Lower leg skin (tissue), 4 donors: ENCODE measurements at regions not wholly inside any gene's neighbourhood (a gene's known extent, or its start where the extent isn't known, plus 50 kb on each side); places are given as distances from the start of the nearest gene placed in this dataset.

Source experiments
- DNase-seq, 2 donors: peaks; one replicate each; pipeline ENCODE4 v3.0.0-alpha.2; 2019; ENCODE audit warnings: low spot score in 2 of 2
- H3K4me3 ChIP-seq: fragments of 200-600 bp; sonication (generic); 2 replicates; pipeline ENCODE4 v1.5.1; 2017; ENCODE audit warnings: mild to moderate bottlenecking, low read depth; ENCODE audit not compliant: poor library complexity, severe bottlenecking
- CTCF ChIP-seq, 3 donors: fragments of 450-650 bp; IDR thresholded peaks; one replicate each; pipeline ENCODE4 v1.5.1; 2016; ENCODE audit warnings: antibody characterized with exemption in 3 of 3, mild to moderate bottlenecking in 3 of 3, moderate library complexity in 2 of 3
- POLR2A ChIP-seq, 2 donors: fragments of 450-650 bp; IDR thresholded peaks; one replicate each; pipeline ENCODE4 v1.6.1; 2016 to 2017; ENCODE audit warnings: antibody characterized with exemption in 2 of 2, mild to moderate bottlenecking in 1 of 2, moderate library complexity in 1 of 2
- WGBS, 2 donors: methylation state at CpG; one replicate each; pipeline ENCODE4 v1.1.5; 2018; 5-methylcytosine and 5-hydroxymethylcytosine counted together
- intact Hi-C: fragments of 100-400 bp; cut with DNase I; formaldehyde crosslinking; loops from one replicate; pipeline ENCODE4 v1.15.0; 2023; ENCODE audit warnings: low total_unique reads

- 53 to 66% methylated on average over 7 of the region's 7 CpGs for WGBS, 2 donors
- H3K4me3 ChIP-seq, result no peak overlapping the region
- TF ChIP-seq POLR2A (IDR thresholded peaks at IDR 0.05), result no peak
- no peak for TF ChIP-seq CTCF (IDR thresholded peaks at IDR 0.05)
- DNase-seq, result peak in 1 of 2 donors; percentile 70
- intact Hi-C loops, result no loop called here
Measured at GRCh38 chr12:34598352-34598827, 576.1 kb downstream of the ALG10 start.

GRCh38 chr12:34598851-34599529, 576.7 kb downstream of the ALG10 start:
- intact Hi-C loops, result no loop called here
- no peak for DNase-seq
- TF ChIP-seq POLR2A (IDR thresholded peaks at IDR 0.05) (no peak), CTCF (IDR thresholded peaks at IDR 0.05) (no peak)
- WGBS, 2 donors, result 59 to 68% methylated on average over 18 of the region's 18 CpGs
- H3K4me3 ChIP-seq, result no peak overlapping the region

GRCh38 chr12:34599530-34600513, 577.5 kb downstream of the ALG10 start:
- intact Hi-C loops, result no loop called here
- no peak for TF ChIP-seq POLR2A (IDR thresholded peaks at IDR 0.05)
- no peak for TF ChIP-seq CTCF (IDR thresholded peaks at IDR 0.05)
- WGBS, 2 donors, result 59 to 70% methylated on average over 32 of the region's 32 CpGs
- H3K4me3 ChIP-seq, result no peak overlapping the region
- DNase-seq, result peak in 1 of 2 donors; percentile 54

- 64 to 65% methylated on average over 35 of the region's 35 CpGs for WGBS, 2 donors
- intact Hi-C loops, result no loop called here
- peak in 1 of 2 donors; percentile 65 for DNase-seq
- TF ChIP-seq POLR2A (IDR thresholded peaks at IDR 0.05), result no peak
- no peak for TF ChIP-seq CTCF (IDR thresholded peaks at IDR 0.05)
- H3K4me3 ChIP-seq, result no peak overlapping the region
Measured at GRCh38 chr12:34600592-34601462, 578.5 kb downstream of the ALG10 start.

GRCh38 chr12:34601689-34602088, 579.4 kb downstream of the ALG10 start:
- DNase-seq, result no peak
- H3K4me3 ChIP-seq, result no peak overlapping the region
- 59 to 68% methylated on average over 11 of the region's 11 CpGs for WGBS, 2 donors
- TF ChIP-seq POLR2A (IDR thresholded peaks at IDR 0.05) (no peak), CTCF (IDR thresholded peaks at IDR 0.05) (no peak)
- intact Hi-C loops, result no loop called here
